Uterus (tissue), 3 donors: ENCODE measurements at regions not wholly inside any gene's neighbourhood (a gene's known extent, or its start where the extent isn't known, plus 50 kb on each side); places are given as distances from the start of the nearest gene placed in this dataset.

ENCODE experiments used
- DNase-seq, 2 donors: peaks; one replicate each; pipeline ENCODE4 v3.0.0-alpha.2; 2019 to 2020
- H3K27ac ChIP-seq, 2 donors: fragments of 200-600 bp; sonication (generic); 1 replicate in 1 of 2; 2 replicates in 1 of 2; pipeline ENCODE4 v1.5.1; 2016 to 2018
- H3K27me3 ChIP-seq, 2 donors: fragments of 200-600 bp; sonication (generic); one replicate each; pipeline ENCODE4 v1.5.1; 2018 to 2019; ENCODE audit warnings: control low read depth in 1 of 2
- H3K36me3 ChIP-seq, 2 donors: fragments of 200-600 bp; sonication (generic); one replicate each; pipeline ENCODE4 v1.5.1; 2019; ENCODE audit warnings: control low read depth in 1 of 2
- H3K4me1 ChIP-seq, 2 donors: fragments of 200-600 bp; sonication (generic); one replicate each; pipeline ENCODE4 v1.5.1; 2018 to 2019; ENCODE audit warnings: control low read depth in 1 of 2
- H3K4me3 ChIP-seq, 2 donors: fragments of 200-600 bp; sonication (generic); 1 replicate in 1 of 2; 2 replicates in 1 of 2; pipeline ENCODE4 v1.5.1; 2018 to 2019; ENCODE audit warnings: mild to moderate bottlenecking in 1 of 2
- H3K9me3 ChIP-seq, 2 donors: fragments of 200-600 bp; sonication (generic); one replicate each; pipeline ENCODE4 v1.5.1; 2019; ENCODE audit warnings: control low read depth in 1 of 2
- CTCF ChIP-seq, 4 experiments: fragments of 200-600 bp in 2 of 4; fragments of 450-650 bp in 2 of 4; sonication (generic) in 2 of 4; IDR thresholded peaks; one replicate each; pipeline ENCODE4 v1.5.1; 2016 to 2019; ENCODE audit warnings: antibody characterized with exemption in 4 of 4, mild to moderate bottlenecking in 2 of 4, moderate library complexity in 1 of 4
- POLR2A ChIP-seq, 2 donors: fragments of 450-650 bp; IDR thresholded peaks; one replicate each; pipeline ENCODE4 v1.6.1; 2016; ENCODE audit warnings: antibody characterized with exemption in 2 of 2, mild to moderate bottlenecking in 1 of 2, moderate library complexity in 1 of 2
- intact Hi-C: fragments of 100-400 bp; cut with DNase I; formaldehyde crosslinking; loops from one replicate; pipeline ENCODE4 v1.15.1; 2023; ENCODE audit warnings: low total_unique reads
- donor health status: DM: yes; HTN: yes; CAD: no.

DNA sequence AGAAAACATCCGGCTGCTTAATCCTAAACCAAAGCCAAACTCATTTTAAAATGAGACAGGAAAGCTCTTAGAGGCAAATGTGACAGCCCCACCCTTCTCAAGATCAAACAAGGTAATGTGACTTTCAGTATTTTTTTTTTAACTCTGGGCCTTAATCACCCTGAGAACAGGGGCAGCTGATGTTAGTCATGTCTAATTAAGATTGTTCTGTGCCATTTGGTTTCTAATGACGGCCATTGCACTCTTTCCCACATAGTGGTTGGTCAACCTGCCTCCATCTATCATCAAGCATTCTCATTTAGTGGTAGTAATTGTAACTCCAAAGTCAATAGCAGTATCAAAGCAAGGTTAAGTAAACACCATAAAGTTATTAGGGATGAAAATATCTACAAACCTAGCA lies 191.6 kb upstream of the EXOC2 start:
- no peak for TF ChIP-seq CTCF (IDR thresholded peaks at IDR 0.05)
- no peak for TF ChIP-seq POLR2A (IDR thresholded peaks at IDR 0.05)
- no peak for DNase-seq
- Histone ChIP-seq H3K27me3 (no peaks in the 10 kb centered on the region), H3K9me3 (no peaks in the 10 kb centered on the region), H3K36me3 (no peaks in the 10 kb centered on the region), H3K4me1 (no peaks in the 10 kb centered on the region), H3K27ac (no peak overlapping the region), H3K4me3 (no peak overlapping the region)
- intact Hi-C loops = no loop called here

- no peak for DNase-seq
- TF ChIP-seq POLR2A (IDR thresholded peaks at IDR 0.05) (no peak), CTCF (IDR thresholded peaks at IDR 0.05) (no peak)
- H3K36me3 ChIP-seq = no peaks in the 10 kb centered on the region
- H3K27ac ChIP-seq = no peak overlapping the region
- no peaks in the 10 kb centered on the region for H3K27me3 ChIP-seq
- intact Hi-C loops = no loop called here
- H3K4me1 ChIP-seq = no peaks in the 10 kb centered on the region
- H3K4me3 ChIP-seq = no peak overlapping the region
- no peaks in the 10 kb centered on the region for H3K9me3 ChIP-seq
Observed at GRCh38 chr6:882084-882598, 189.2 kb upstream of the EXOC2 start.

- Histone ChIP-seq H3K4me1 (no peaks in the 10 kb centered on the region), H3K27ac (no peak overlapping the region), H3K9me3 (no peaks in the 10 kb centered on the region), H3K36me3 (no peaks in the 10 kb centered on the region), H3K27me3 (no peaks in the 10 kb centered on the region), H3K4me3 (no peak overlapping the region)
- DNase-seq = no peak
- TF ChIP-seq POLR2A (IDR thresholded peaks at IDR 0.05) (no peak), CTCF (IDR thresholded peaks at IDR 0.05) (no peak)
- intact Hi-C loops = no loop called here
Observed at GRCh38 chr6:878179-878578, 185.2 kb upstream of the EXOC2 start.

GRCh38 chr6:875012-875411 lies 182.1 kb upstream of the EXOC2 start:
- no peak overlapping the region for H3K27ac ChIP-seq
- TF ChIP-seq POLR2A (IDR thresholded peaks at IDR 0.05) = no peak
- TF ChIP-seq CTCF (IDR thresholded peaks at IDR 0.05) = no peak
- DNase-seq = no peak
- H3K9me3 ChIP-seq = no peaks in the 10 kb centered on the region
- no peak overlapping the region for H3K4me3 ChIP-seq
- no peaks in the 10 kb centered on the region for H3K36me3 ChIP-seq
- no peaks in the 10 kb centered on the region for H3K4me1 ChIP-seq
- no peaks in the 10 kb centered on the region for H3K27me3 ChIP-seq
- intact Hi-C loops = no loop called here

DNA sequence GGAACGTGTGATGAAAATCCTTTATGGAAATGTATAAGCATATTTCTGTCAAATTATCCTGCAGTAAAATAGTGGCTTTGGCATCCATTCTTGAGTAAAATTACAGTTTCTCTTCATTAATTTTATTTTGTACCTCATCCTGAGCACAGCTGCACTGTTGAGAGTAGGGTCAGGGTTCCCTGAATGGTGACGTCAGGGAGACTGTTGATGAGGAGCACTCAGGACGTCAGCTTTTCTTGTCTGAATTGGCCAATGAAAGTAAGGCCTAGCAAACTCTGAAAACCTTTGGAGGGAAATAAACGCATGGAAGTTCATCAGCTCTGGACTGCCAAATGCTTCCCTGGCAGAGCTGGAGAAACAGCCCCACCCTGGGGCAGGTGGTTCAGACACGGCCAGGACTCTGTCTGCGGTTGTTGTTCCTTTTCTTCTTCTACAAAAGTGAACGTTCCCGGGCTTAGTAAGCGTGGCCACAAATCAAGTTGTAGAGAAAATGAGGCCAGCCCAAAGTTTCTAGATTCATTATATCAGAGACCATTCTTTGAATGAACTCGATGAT lies 179.7 kb upstream of the EXOC2 start:
- H3K4me1 ChIP-seq = no peaks in the 10 kb centered on the region
- no peaks in the 10 kb centered on the region for H3K27me3 ChIP-seq
- H3K27ac ChIP-seq = no peak overlapping the region
- TF ChIP-seq POLR2A (IDR thresholded peaks at IDR 0.05) (no peak), CTCF (IDR thresholded peaks at IDR 0.05) (no peak)
- H3K4me3 ChIP-seq = no peak overlapping the region
- H3K36me3 ChIP-seq = no peaks in the 10 kb centered on the region
- no peaks in the 10 kb centered on the region for H3K9me3 ChIP-seq
- DNase-seq = no peak
- intact Hi-C loops = no loop called here
